Astrocyte of the cerebellum (primary cell): ENCODE measurements at regions not wholly inside any gene's neighbourhood (a gene's known extent, or its start where the extent isn't known, plus 50 kb on each side); places are given as distances from the start of the nearest gene placed in this dataset.
A peak's percentile ranks its signal among the peaks of the same experiment; 100 is the strongest.

Experiments used
- DNase-seq: peaks from one replicate; pipeline ENCODE4 v3.0.0-alpha.2; 2011; ENCODE audit warnings: low read depth
- H3K4me3 ChIP-seq: 2 replicates; pipeline ENCODE4 v1.5.1; 2011; ENCODE audit warnings: mild to moderate bottlenecking, low read depth, low read length, moderate library complexity
- CTCF ChIP-seq: IDR thresholded peaks from 2 replicates; pipeline ENCODE4 v1.5.1; 2012; ENCODE audit warnings: low read length, low read depth, moderate library complexity, mild to moderate bottlenecking; ENCODE audit errors: missing control alignments
- in situ Hi-C: cut with HindIII; loops from 2 replicates; pipeline ENCODE4 v1.10.0; 2017; ENCODE audit warnings: low sequenced_read_pairs

DNA sequence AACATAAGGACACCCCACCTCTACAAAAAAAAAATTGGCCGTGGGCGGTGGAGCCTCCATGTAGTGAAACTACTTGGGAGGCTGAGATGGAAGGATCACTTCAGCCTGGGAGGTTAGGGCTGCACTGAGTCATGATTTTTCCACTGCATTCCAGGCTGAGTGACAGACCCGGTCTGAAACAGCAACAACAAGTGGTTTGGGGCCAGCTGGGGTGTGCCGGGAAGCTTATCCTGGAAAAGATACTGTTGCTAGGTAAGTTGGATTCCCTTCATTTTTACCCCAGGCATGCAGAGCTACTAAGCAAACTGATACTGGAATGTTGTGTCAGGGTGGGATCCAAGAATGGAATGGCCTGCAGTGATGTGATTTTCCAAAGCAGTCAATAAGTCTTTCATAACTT is 57.0 kb downstream of the XAGE2 start:
- peak; percentile 8 for DNase-seq

GRCh38 chrX:52426810-52427209 is 58.0 kb downstream of the XAGE2 start:
- in situ Hi-C loops: no loop called here
- no peak overlapping the region for H3K4me3 ChIP-seq
- no peak for TF ChIP-seq CTCF
- no peak for DNase-seq

More for the DNA sequence above, 57.0 kb downstream of the XAGE2 start:
- no peak overlapping the region for H3K4me3 ChIP-seq
- in situ Hi-C loops: no loop called here
- no peak for TF ChIP-seq CTCF

DNA sequence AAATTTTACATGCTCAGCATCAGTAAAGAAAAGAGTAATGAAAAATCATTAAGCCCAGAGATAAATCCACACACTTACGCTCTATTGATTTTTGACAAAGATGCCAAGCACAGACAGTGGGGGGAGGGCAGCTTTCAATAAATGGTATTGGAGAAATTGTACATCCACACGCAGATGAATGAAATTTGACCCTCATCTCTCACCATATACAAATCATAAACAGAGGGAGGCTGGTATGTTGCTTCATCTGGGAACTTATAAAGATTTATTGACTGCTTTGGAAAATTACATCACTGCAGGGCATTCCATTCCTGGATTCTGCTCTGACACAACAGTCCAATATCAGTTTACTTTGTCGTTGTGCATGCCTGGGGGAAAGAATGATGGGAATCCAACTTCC is 58.4 kb upstream of the XAGE1A start:
- H3K4me3 ChIP-seq: no peak overlapping the region
- TF ChIP-seq CTCF: no peak
- DNase-seq: no peak
- in situ Hi-C loops: no loop called here
